SU-DHL-6 (cell line): ENCODE measurements at regions not wholly inside any gene's neighbourhood (a gene's known extent, or its start where the extent isn't known, plus 50 kb on each side); places are given as distances from the start of the nearest gene placed in this dataset.

ENCODE experiments used
- H2AFZ ChIP-seq: fragments of 200-600 bp; sonication (generic); 2 replicates; pipeline ENCODE4 v1.6.1; 2014; ENCODE audit warnings: low read depth, mild to moderate bottlenecking, moderate library complexity, mixed read lengths, antibody characterized with exemption, low read length; ENCODE audit not compliant: severe bottlenecking
- H3F3A ChIP-seq: fragments of 200-600 bp; shearing (Covaris generic); 2 replicates; pipeline ENCODE4 v1.6.0; 2016; ENCODE audit warnings: antibody characterized with exemption, mild to moderate bottlenecking; ENCODE audit not compliant: insufficient read depth
- H3K27ac ChIP-seq: fragments of 200-600 bp; sonication (generic); 2 replicates; pipeline ENCODE4 v1.5.1; 2016; ENCODE audit warnings: low read depth, mild to moderate bottlenecking, low read length, moderate library complexity, mixed read lengths
- H3K27me3 ChIP-seq: fragments of 200-600 bp; sonication (generic), shearing (Covaris generic); 2 replicates; pipeline ENCODE4 v1.6.0; 2014; ENCODE audit warnings: mild to moderate bottlenecking, low read length
- H3K36me3 ChIP-seq: fragments of 200-600 bp; sonication (generic); 2 replicates; pipeline ENCODE4 v1.6.1; 2014; ENCODE audit warnings: mild to moderate bottlenecking, low read length, mixed read lengths
- H3K4me2 ChIP-seq: fragments of 300-600, 200-600 bp; shearing (Covaris generic), sonication (generic); 2 replicates; pipeline ENCODE4 v1.6.0; 2014; ENCODE audit warnings: low read length, low read depth, mild to moderate bottlenecking; ENCODE audit not compliant: poor library complexity, severe bottlenecking
- H3K4me3 ChIP-seq: fragments of 200-600 bp; sonication (generic); 2 replicates; pipeline ENCODE4 v1.5.1; 2014; ENCODE audit warnings: antibody characterized with exemption, low read length, mild to moderate bottlenecking, mixed read lengths; ENCODE audit not compliant: insufficient read depth, poor library complexity, severe bottlenecking
- H3K79me2 ChIP-seq: fragments of 200-600 bp; sonication (generic); 2 replicates; pipeline ENCODE4 v1.6.1; 2014; ENCODE audit warnings: mild to moderate bottlenecking, low read length, moderate library complexity; ENCODE audit not compliant: insufficient read depth
- H3K9ac ChIP-seq: fragments of 200-600 bp; sonication (generic); 2 replicates; pipeline ENCODE4 v1.7.0; 2014; ENCODE audit warnings: mild to moderate bottlenecking, low read length
- H3K9me2 ChIP-seq: fragments of 200-600 bp; sonication (generic); replicated peaks from 2 replicates; pipeline ENCODE4 v1.6.1; 2014; ENCODE audit warnings: low read length; ENCODE audit not compliant: insufficient read depth
- H3K9me3 ChIP-seq: fragments of 200-600 bp; sonication (generic); 2 replicates; pipeline ENCODE4 v1.6.1; 2014; ENCODE audit warnings: low read length, mixed read lengths; ENCODE audit not compliant: insufficient read depth
- H4K20me1 ChIP-seq: fragments of 200-600 bp; sonication (generic); 2 replicates; pipeline ENCODE4 v1.6.1; 2014; ENCODE audit warnings: low read depth, mild to moderate bottlenecking, antibody characterized with exemption, low read length, moderate library complexity, mixed read lengths
- CTCF ChIP-seq: fragments of 200-600 bp; sonication (generic); IDR thresholded peaks from one replicate; pipeline ENCODE4 v1.5.1; 2017; ENCODE audit warnings: antibody characterized with exemption, mild to moderate bottlenecking, low read length, moderate library complexity; ENCODE audit not compliant: insufficient read depth, poor library complexity, severe bottlenecking
- EZH2phosphoT487 ChIP-seq: fragments of 200-600 bp; sonication (generic), shearing (Covaris generic); conservative IDR thresholded peaks from 2 replicates; pipeline ENCODE4 v1.6.1; 2018; ENCODE audit warnings: mild to moderate bottlenecking, antibody characterized with exemption, low read length, moderate library complexity, mixed read lengths

DNA sequence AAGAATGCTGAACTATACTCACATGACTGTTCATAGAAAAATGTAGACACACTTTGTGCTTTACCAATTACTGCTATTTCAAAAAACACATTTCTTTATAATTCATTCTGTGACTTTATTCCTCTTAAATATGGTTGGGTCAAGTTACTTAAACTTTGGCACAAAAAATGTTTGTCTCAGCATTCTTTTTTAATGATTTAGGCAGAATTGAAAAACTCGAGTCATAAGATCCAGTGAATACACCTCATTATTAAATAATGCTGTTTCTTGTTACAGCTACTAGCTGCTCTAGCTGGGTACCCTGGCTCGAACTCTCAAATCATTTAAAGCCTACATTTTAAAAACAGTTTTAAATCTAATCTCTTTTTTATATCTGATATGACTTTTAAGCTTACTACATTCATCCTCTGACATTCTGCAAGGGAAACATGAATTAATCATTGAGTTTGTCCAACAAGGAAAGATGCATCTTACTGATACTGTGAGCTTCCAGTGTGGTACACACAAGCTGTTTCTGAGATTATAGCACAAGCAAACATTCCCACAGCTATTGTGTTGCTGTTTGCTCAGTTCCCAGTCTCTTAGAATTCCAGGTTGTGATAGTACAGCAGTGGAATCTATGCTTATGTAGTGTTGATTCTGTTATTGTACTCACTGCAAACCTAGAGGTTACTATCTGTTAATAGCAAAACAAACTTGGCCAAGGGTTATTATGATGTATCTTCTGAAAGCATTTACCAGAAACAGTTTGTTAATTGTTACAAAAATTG lies 746.5 kb downstream of the USP25 start:
- TF ChIP-seq EZH2phosphoT487: no peak
- TF ChIP-seq CTCF: no peak
- Histone ChIP-seq H3K27me3 (no peaks in the 10 kb centered on the region), H4K20me1 (no peaks in the 10 kb centered on the region), H3K79me2 (no peaks in the 10 kb centered on the region), H3K4me3 (no peak overlapping the region), H3K36me3 (no peaks in the 10 kb centered on the region), H2AFZ (no peak overlapping the region), H3K4me2 (no peak overlapping the region), H3K9ac (no peak overlapping the region), H3K9me3 (no peaks in the 10 kb centered on the region; the same call in 1 of the 2 replicates), H3K27ac (no peak overlapping the region), H3K9me2 (no peaks in the 10 kb centered on the region), H3F3A (no peaks in the 10 kb centered on the region)

GRCh38 chr21:16488042-16488441 lies 758.3 kb downstream of the USP25 start:
- Histone ChIP-seq H2AFZ (no peak overlapping the region), H3K9me3 (no peaks in the 10 kb centered on the region), H3K4me2 (no peak overlapping the region), H3K36me3 (no peaks in the 10 kb centered on the region), H4K20me1 (no peaks in the 10 kb centered on the region), H3K4me3 (no peak overlapping the region), H3K79me2 (no peaks in the 10 kb centered on the region), H3K9me2 (no peaks in the 10 kb centered on the region), H3K27ac (no peak overlapping the region), H3K9ac (no peak overlapping the region), H3F3A (no peaks in the 10 kb centered on the region), H3K27me3 (no peaks in the 10 kb centered on the region)
- TF ChIP-seq EZH2phosphoT487 (no peak), CTCF (no peak)

GRCh38 chr21:16492356-16492755 lies 762.6 kb downstream of the USP25 start:
- Histone ChIP-seq H3K9me2 (no peaks in the 10 kb centered on the region), H3K4me2 (no peak overlapping the region), H3K36me3 (no peaks in the 10 kb centered on the region), H3K27me3 (no peaks in the 10 kb centered on the region), H3K79me2 (no peaks in the 10 kb centered on the region), H3K9ac (no peak overlapping the region), H3K4me3 (no peak overlapping the region), H3K27ac (no peak overlapping the region), H4K20me1 (no peaks in the 10 kb centered on the region), H2AFZ (no peak overlapping the region), H3F3A (no peaks in the 10 kb centered on the region), H3K9me3 (no peaks in the 10 kb centered on the region)
- no peak for TF ChIP-seq EZH2phosphoT487
- TF ChIP-seq CTCF: no peak
